Stimulated activated CD4-positive, alpha-beta T cell treated with anti-CD3 and anti-CD28 coated beads, Interleukin-15, amount 100 ng/mL, for 48 hours (primary cell): ENCODE measurements at regions not wholly inside any gene's neighbourhood (a gene's known extent, or its start where the extent isn't known, plus 50 kb on each side); places are given as distances from the start of the nearest gene placed in this dataset.
"Not testable (repeated sequence)": the region's sequence is repeated elsewhere in the genome, so short reads cannot be mapped to it uniquely, and the experiment has no call there.

ENCODE experiments used
- DNase-seq, 2 donors: peaks; one replicate each; pipeline ENCODE4 v3.0.0-alpha.2; 2020; ENCODE audit warnings: low read depth in 2 of 2

DNA sequence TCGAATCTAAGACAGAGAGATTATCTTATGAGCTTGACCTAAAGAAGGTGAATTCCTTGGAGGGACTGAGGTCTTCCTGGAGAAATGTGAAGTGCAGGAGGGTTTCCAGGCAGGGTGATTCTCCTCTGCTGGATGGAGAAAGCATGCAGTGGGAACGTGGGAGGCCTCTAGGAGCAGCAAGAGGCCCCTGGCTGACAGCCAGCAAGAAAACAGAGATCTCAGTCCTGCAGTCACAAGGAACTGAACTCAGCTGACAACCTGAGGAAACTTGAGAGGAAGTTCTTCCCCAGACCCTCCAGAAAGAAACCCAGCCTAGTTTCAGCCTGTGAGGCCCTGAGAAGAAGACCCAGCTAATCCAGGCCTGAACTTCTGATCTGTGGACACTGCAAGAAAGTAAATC lies 345.9 kb downstream of the FAM72C start:
- no peak for DNase-seq

DNA sequence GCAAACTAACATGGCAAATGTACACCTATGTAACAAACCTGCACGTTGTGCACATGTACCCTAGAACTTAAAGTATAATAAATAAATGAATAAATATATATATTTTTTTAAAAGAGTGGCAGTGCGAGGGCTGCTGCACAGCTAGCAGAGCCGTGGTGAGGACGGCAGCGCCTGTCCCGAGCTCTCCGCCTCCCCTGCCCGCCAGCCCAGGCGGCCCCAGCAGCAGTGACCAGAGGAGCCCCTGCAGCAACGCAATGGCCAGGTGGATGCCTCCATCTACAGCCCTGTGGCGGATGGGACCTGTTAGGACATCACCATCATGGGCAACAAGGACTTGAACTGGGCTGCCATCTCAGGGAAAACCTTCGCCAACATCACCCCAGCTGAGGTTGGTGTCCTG lies 351.9 kb downstream of the FAM72C start:
- DNase-seq, result no peak

DNA sequence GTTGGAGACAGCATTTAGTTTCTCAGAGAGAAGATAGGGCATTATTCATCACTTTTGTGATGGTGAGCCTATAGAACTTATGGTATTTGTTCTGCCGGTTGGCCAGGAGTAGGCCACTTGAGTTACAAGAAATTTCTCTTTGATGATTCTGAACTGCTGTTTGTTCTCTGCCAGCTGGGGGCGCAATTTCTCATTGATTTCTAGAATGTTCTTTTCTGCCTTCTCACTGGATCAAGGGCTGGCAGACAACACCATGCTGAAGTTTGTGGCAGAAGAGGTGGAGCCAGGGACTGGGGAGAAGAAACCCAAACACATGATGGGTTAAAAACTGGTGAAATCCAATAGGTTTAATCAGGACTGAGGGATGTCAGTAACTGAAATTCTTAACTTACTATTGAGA lies 360.6 kb downstream of the FAM72C start:
- DNase-seq, result no peak

DNA sequence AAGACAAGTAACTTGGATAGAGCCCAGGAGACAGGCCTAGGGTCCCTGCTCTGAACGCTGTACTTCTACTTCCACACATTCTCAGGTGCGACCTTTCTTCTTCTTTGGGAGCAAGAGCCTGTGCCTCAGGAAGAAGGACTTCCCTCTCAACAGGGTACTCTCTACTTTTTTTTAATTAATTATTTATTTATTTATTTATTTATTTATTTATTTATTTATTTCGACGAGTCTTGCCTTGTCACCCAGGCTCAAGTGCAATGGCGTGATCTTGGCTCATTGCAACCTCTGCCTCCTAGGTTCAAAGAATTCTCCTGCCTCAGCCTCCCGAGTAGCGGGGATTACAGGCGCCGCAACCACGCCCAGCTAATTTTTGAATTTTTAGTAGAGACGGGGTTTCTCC lies 361.6 kb downstream of the FAM72C start:
- no peak for DNase-seq

DNA sequence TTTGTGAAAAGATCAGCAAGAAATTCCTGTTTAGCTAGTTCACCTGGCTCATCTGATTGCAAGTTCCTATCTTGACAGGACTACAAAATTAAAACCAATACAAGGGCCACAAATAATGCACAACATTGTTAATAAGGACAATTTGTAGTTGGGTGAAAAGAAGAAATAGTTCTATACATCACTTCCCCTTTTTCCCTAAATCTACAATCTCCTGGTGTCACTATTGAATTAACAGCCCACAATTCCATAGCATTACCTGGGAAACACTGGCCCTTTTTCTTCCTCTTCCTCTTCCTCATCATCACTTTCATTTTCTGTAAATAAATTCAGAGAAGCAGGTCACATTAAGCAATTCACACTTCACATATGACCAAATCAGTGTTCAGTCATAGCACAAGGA lies 366.9 kb downstream of the FAM72C start:
- no peak for DNase-seq

DNA sequence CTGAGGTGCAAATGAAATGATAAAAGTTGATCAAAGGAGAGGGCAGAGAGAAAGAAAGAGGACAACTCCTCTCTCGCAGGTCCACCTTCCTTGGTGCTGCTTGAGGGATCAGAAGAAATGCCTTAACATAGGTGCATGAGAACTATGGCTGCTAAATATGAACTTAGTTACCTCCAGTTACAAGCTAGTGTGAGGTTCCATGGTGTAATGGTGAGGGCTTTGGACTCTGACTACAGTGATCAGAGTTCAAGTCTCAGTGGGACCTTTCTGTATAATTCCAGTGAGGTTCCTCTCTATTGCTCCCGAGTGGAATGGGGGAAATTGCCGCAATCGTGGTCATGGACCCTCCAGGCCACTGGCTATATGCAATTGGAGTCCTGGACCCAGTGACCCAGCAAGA lies 387.3 kb downstream of the FAM72C start:
- no peak for DNase-seq

DNA sequence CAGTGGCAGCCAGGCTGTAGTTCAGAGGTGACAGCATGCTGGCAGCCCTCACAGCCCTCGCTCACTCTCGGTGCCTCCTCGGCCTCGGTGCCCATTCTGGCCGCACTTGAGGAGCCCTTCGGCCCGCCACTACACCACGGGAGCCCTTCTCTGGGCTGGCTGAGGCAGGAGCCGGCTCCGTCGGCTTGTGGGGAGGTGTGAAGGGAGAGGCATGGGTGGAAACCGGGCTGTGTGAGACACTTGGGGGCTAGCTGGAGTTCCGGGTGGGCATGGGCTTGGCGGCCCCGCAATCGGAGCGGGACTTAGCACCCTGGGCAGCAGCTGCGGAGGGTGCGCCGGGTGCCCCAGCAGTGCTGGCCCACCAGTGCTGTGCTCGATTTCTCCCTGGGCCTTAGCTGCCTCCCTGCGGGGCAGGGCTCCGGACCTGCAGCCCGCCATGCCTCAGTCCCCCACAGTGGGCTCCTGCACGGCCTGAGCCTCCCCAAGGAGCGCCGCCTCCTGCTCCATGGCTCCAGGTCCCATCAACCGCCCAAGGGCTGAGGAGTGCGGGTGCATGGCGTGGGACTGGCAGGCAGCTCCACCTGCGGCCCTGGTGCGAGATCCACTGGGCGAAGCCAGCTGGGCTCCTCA lies 396.8 kb downstream of the FAM72C start:
- DNase-seq, result no peak

DNA sequence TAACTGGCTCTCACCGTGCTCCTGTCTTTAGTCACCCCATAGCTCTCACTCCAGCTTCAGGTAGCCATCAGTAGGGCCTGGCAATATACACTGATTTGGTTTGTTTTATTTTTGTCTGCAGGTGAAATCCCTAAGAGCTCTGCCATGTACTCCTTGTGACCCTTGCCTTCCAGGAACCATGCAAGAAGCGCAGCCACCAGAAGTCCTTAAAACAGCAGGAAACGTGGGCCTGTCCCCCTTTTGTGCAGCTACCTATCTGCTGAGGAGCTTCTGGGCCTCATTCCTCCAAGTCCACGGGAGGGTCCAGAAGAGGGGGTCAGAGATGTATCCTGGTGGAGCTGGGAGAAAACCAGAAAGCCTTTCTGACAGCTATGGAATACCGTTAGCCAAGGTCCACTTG lies 399.1 kb downstream of the FAM72C start:
- DNase-seq, result not testable (repeated sequence)

DNA sequence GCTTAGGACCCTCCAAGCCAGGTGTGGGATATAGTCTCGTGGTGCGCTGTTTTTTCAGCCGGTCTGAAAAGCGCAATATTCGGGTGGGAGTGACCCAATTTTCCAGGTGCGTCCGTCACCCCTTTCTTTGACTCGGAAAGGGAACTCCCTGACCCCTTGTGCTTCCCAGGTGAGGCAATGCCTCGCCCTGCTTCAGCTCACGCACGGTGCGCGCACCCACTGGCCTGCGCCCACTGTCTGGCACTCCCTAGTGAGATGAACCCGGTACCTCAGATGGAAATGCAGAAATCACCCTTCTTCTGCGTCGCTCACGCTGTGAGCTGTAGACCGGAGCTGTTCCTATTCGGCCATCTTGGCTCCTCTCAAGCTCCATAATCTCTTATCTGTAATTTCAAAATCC lies 408.0 kb downstream of the FAM72C start:
- not testable (repeated sequence) for DNase-seq

DNA sequence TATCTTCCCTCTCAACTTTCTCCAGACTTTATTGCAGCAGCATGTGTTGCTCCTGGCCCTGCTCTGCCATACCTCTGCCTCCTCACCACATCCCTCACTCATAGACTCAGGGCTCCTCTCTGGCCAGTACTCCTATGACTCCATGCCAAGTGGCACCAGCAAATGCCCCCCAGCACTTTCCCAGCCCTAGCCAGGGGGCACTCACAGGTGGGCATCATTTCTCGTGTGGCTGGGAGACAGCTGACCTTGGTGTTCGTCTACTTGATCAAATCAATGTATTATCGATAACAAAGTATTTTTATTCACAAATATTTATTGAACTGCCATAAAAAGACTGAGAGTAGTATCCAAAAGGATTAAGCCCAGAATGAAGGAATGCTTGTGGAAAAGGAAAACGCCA lies 418.2 kb downstream of the FAM72C start:
- DNase-seq, result no peak

DNA sequence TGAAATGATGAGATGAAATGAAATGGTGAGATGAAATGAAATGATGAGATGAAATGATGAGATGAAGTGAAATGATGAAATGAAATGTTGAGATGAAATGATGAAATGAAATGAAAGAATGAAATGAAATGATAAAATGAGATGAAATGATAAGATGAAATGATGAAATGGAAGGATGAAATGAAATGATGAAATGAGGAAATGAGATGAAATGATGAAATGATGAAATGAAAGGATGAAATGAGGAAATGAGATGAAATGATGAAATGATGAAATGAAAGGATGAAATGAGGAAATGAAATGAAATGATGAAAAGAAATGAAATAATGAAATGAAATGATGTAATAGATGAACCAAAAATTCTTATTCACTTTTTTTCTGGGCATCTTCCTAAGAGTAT lies 467.1 kb downstream of the FAM72C start:
- DNase-seq, result not testable (repeated sequence)

DNA sequence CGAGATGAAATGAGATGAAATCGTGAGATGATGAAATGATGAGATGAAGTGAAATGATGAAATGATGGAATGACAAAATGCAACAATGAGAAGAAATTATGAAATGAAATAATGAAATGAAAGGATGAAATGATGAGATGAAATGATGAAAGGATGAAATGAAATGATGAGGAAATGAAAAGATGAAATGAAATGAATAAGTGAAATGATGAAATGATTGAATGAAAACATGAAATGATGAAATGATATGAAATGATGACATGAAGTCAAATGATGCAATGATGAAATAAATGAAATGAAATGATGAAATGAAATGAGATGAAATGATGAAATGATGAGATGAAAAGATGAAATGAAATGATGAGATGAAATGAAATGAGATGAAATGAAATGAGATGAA lies 467.7 kb downstream of the FAM72C start:
- DNase-seq, result not testable (repeated sequence)

DNA sequence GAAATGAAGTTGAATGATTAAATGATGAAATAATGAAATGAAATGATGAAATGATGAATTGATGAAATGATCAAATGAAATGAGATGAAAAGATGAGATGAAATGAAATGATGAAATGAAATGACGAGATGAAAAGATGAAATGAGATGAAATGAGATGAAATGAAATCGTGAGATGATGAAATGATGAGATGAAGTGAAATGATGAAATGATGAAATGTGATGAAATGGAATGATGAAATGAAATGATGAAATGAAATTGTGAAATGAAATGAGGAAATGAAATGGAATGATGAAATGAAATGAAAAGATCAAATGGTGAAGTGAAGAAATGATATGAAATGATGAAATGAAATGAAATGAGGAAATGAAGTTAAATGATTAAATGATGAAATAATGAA lies 468.7 kb downstream of the FAM72C start:
- DNase-seq, result not testable (repeated sequence)

DNA sequence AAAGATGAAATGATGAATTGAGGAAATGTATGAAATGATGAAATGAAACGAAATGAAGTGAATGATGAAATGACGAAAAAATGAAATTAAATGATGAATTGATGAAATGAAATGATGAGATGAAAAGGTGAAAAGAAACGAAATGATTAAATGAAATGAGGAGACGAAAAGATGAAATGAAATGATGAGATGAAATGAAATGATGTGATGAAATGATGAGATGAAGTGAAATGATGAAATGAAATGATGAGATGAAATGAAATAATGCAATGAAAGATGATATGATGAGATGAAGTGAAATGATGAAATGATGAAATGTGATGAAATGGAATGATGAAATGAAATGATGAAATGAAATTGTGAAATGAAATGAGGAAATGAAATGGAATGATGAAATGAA lies 469.7 kb downstream of the FAM72C start:
- DNase-seq, result not testable (repeated sequence)

DNA sequence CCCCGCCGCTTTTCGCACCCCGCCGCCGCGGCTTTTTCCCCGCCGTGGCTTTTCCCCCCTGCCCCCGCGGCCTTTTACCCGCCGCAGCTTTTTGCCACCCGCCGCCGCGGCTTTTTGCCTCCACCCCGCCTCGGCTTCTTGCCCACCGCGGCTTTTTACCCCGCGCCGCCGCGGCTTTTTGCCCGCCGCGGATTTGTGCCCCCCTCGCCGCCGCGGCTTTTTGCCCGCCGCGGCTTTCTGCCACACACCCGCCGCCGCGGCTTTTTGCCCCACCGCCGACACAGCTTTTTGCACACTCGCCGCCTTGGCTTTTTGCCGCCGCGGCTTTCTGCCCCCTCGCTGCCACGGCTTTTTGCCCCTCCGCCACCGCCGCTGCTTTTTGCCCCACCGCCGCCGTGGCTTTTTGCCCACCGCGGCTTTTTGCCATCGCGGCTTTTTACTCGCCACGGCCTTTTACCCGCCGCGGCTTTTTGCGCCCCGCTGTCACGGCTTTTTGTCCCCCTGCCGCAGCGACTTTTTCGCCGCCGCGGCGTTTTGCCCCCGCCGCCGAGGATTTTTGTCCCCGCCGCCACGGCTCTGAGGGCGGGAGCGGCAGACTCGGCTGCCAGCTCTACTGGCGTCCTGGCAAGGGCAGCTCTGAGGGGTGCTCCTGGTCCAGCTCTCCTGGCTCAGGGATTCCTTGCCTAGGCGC lies 473.6 kb downstream of the FAM72C start:
- not testable (repeated sequence) for DNase-seq

DNA sequence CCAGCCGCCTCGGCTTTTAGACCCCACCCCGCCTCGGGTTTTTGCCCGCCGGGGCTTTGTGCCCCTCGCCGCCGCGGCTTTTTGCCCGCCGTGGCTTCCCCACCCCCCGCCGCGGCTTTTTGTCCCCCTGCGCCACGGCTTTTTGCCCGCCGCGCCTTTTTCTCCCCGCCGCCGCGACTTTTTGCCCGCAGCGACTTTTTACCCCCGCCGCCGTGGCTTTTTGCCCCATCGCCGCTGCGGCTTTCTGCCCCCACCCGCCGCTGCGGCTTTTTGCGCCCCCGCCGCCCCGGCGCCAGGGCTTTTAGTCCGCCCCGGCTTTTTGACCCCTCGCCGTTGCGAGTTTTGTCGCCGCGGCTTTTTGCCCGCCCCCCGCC lies 474.4 kb downstream of the FAM72C start:
- DNase-seq, result no peak

DNA sequence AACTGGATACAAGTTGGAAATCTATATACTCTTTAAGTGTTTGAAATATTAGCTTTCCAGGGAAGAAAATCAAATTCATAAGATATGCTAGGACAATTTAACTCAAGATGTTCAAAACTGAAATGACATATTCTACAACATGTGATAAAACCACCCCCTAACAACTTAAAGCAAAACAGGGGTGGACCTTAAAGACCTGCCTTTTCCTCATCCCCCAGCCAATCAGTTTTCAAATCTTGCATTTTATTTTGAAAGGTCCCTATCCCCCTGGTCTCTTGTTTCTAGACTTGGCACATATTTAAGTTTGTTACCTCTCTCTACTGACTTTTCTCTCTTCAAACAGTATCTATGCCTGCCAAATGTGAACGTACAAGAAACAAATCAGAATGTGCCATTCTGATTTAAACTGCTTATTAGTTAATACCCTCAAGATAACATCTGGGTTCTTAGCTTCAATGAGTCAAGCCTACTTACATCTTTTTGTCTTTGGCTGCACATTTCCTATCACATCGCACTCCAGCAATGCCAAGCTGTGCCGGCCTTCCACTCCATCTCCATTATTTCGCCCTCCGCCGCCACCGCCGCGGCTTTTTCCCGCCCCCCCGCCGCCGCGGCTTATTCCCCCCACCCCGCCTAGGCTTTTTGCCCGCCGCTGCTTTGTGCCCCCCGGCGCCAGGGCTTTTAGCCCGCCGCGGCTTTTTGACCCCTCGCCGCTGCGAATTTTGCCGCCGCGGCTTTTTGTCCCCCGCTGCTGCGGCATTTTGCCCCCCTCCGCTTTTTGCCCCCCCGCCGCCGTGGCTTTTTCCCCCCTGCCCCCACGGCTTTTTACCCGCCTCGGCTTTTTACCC lies 475.0 kb downstream of the FAM72C start:
- DNase-seq, result not testable (repeated sequence)
